Loucy (cell line): ENCODE measurements at regions not wholly inside any gene's neighbourhood (a gene's known extent, or its start where the extent isn't known, plus 50 kb on each side); places are given as distances from the start of the nearest gene placed in this dataset.

Experiments
- CTCF ChIP-seq: fragments of 200-600 bp; sonication (generic); conservative IDR thresholded peaks from 2 replicates; pipeline ENCODE4 v1.5.1; 2014; ENCODE audit warnings: mild to moderate bottlenecking, antibody characterized with exemption, low read length
- EZH2phosphoT487 ChIP-seq: fragments of 200-600 bp; IDR thresholded peaks from 2 replicates; pipeline ENCODE4 v1.6.1; 2018; ENCODE audit warnings: antibody characterized with exemption, mild to moderate bottlenecking, moderate library complexity, borderline replicate concordance

DNA sequence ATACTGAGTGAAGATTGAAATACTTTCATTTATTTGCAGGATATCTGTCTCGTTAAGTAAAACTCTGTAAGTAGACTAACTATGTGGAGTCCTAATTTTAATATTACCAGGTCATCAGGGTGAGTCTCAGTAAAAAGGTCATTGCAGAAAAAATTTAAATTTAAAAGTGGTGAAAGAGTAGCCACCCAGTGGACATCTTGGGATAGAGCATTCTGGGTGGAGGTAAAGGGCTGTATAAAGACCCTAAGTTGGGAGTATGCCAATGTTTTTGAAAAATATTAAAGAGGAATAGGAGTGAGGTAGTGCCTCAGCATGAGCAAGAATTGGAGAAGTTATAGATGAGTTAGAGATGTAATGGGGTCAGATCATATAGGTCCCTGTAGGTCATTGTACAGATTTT is 145.5 kb downstream of the HMHB1 start:
- peak; percentile 69 for TF ChIP-seq CTCF
- TF ChIP-seq EZH2phosphoT487: no peak
